Kidney (tissue), 13 donors: ENCODE measurements at regions not wholly inside any gene's neighbourhood (a gene's known extent, or its start where the extent isn't known, plus 50 kb on each side); places are given as distances from the start of the nearest gene placed in this dataset.

Experiments
- DNase-seq, 5 donors: peaks; one replicate each; pipeline ENCODE4 v3.0.0-alpha.2; 2013 to 2020
- FAIRE-seq: peaks from 2 replicates; lab custom pipeline; 2012; peaks lifted over from hg19 to GRCh38; lab: Jason Lieb, UNC
- H3K27ac ChIP-seq, 2 donors: one replicate each; pipeline ENCODE4 v1.7.0; 2013; ENCODE audit warnings: low read depth in 2 of 2, low read length in 2 of 2, inconsistent platforms in 1 of 2
- H3K27me3 ChIP-seq: one replicate; pipeline ENCODE4 v1.7.1; 2013; ENCODE audit warnings: low read length, inconsistent platforms; ENCODE audit not compliant: control insufficient read depth, insufficient read depth
- H3K36me3 ChIP-seq, 3 donors: one replicate each; pipeline versions ENCODE4 v1.7.0 to v1.7.1; 2013; ENCODE audit warnings: low read length in 3 of 3, control low read depth in 1 of 3, inconsistent platforms in 1 of 3; ENCODE audit not compliant: insufficient read depth in 3 of 3, control insufficient read depth in 2 of 3
- H3K4me1 ChIP-seq, 3 donors: one replicate each; pipeline versions ENCODE4 v1.7.0 to v1.7.1; 2013; ENCODE audit warnings: low read length in 3 of 3, inconsistent platforms in 1 of 3, low read depth in 1 of 3; ENCODE audit not compliant: control insufficient read depth in 2 of 3, insufficient read depth in 2 of 3
- H3K4me3 ChIP-seq, 3 donors: one replicate each; pipeline versions ENCODE4 v1.7.0 to v1.8.1; 2013; ENCODE audit warnings: low read length in 3 of 3, control low read depth in 1 of 3, inconsistent platforms in 1 of 3
- H3K9ac ChIP-seq, 3 donors: one replicate each; pipeline versions ENCODE4 v1.7.0 to v1.7.1; 2013; ENCODE audit warnings: low read length in 3 of 3, control low read depth in 1 of 3, inconsistent platforms in 1 of 3
- H3K9me3 ChIP-seq, 3 donors: one replicate each; pipeline versions ENCODE4 v1.7.0 to v1.7.1; 2013; ENCODE audit warnings: low read length in 3 of 3, control low read depth in 1 of 3, inconsistent platforms in 1 of 3; ENCODE audit not compliant: control insufficient read depth in 2 of 3, insufficient read depth in 1 of 3
- CTCF ChIP-seq: IDR thresholded peaks from 3 replicates; pipeline ENCODE4 v1.5.1; 2012; ENCODE audit warnings: mild to moderate bottlenecking, moderate library complexity, borderline replicate concordance; ENCODE audit not compliant: insufficient read depth; ENCODE audit errors: extremely low read depth
- intact Hi-C: fragments of 100-400 bp; cut with DNase I; formaldehyde crosslinking; loops from one replicate; pipeline ENCODE4 v1.11.1; 2022
- donor health status: control.
- donor health status: control.
- donor health status: control.
- donor health status: control.
- donor health status: control.
- donor health status: DM: yes; HTN: yes; CAD: no.
- donor health status: Normal renal cell carcinoma (clear cell type).

GRCh38 chr4:71863457-71863856 lies 79.6 kb upstream of the GC start:
- FAIRE-seq = no peak
- no peak for TF ChIP-seq CTCF
- intact Hi-C loops = no loop called here

GRCh38 chr4:71864380-71864779 lies 80.5 kb upstream of the GC start:
- no peak for TF ChIP-seq CTCF
- no peak overlapping the region for H3K4me3 ChIP-seq
- H3K9ac ChIP-seq = no peak overlapping the region
- H3K27ac ChIP-seq = no peak overlapping the region
- DNase-seq = no peak
- no peak for FAIRE-seq
- intact Hi-C loops = no loop called here
- H3K27me3 ChIP-seq = no peaks in the 10 kb centered on the region
- no peaks in the 10 kb centered on the region for H3K4me1 ChIP-seq
- peaks cover 0 to 7% (median 0%) of the 10 kb centered on the region in 3 donors for H3K9me3 ChIP-seq
- no peaks in the 10 kb centered on the region for H3K36me3 ChIP-seq

More at GRCh38 chr4:71863457-71863856, 79.6 kb upstream of the GC start:
- Histone ChIP-seq H3K4me3 (no peak overlapping the region), H3K9me3 (peaks cover 0 to 7% (median 0%) of the 10 kb centered on the region in 3 donors), H3K27me3 (no peaks in the 10 kb centered on the region), H3K36me3 (no peaks in the 10 kb centered on the region), H3K4me1 (no peaks in the 10 kb centered on the region), H3K9ac (no peak overlapping the region), H3K27ac (no peak overlapping the region)
- no peak for DNase-seq

- no peak overlapping the region for H3K27ac ChIP-seq
- H3K36me3 ChIP-seq = no peaks in the 10 kb centered on the region
- H3K9me3 ChIP-seq = peaks cover 0 to 7% (median 0%) of the 10 kb centered on the region in 3 donors
- DNase-seq (no peak), FAIRE-seq (no peak)
- no peak overlapping the region for H3K4me3 ChIP-seq
- no peaks in the 10 kb centered on the region for H3K27me3 ChIP-seq
- intact Hi-C loops = no loop called here
- H3K9ac ChIP-seq = no peak overlapping the region
- no peak for TF ChIP-seq CTCF
- H3K4me1 ChIP-seq = no peaks in the 10 kb centered on the region
Measured at GRCh38 chr4:71866212-71866885, 82.5 kb upstream of the GC start.
